Fibroblast of pulmonary artery (primary cell): ENCODE measurements at regions not wholly inside any gene's neighbourhood (a gene's known extent, or its start where the extent isn't known, plus 50 kb on each side); places are given as distances from the start of the nearest gene placed in this dataset.

Source experiments
- DNase-seq: peaks from one replicate; pipeline ENCODE4 v3.0.0-alpha.2; 2010; ENCODE audit warnings: low read depth
- H3K4me3 ChIP-seq: replicated peaks from 2 replicates; pipeline ENCODE4 v1.5.1; 2011; ENCODE audit warnings: low read depth, mild to moderate bottlenecking, control low read depth, low read length, moderate library complexity
- CTCF ChIP-seq: IDR thresholded peaks from 2 replicates; pipeline ENCODE4 v1.5.1; 2011; ENCODE audit warnings: mild to moderate bottlenecking, control low read depth, low read length, inconsistent platforms; ENCODE audit errors: missing control alignments

DNA sequence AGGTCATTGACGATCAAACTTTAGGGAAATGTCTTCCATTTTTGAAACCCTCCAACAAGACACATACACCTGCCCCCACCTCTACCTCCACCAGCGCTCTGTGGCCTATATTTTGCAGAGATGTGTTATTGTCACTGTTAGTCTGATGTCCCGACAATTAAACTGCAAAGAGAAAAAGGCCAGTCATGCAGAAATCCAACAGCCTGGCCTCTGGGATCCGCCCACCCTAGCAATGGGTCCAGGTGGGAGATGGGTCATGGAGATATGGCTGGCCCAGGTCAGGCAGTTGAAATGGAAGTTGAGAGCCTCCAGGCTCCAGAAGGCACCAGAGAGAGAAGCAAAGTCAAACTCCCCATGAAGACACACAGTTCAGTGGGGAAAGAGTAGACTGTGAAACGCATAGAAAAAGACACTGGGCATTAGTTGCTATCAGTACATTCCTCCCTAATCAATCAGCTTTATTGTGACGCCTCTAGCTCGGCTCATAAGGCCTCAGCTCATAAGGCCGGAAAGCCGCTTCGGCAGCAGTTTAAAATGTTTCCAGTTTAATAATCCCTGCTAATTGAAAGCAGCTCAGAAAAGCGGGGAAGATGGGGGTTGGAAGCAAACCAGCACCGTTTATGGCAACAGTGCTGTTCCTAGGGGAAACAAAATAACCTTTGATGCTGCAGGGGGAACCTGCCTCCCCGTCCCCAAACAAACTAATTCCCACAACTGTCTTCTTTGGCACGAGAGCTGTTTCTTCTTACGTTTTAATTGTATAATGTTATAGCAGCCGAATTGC, 239.7 kb upstream of the ZNF507 start:
- no peak for DNase-seq
- no peak for TF ChIP-seq CTCF
- no peak overlapping the region for H3K4me3 ChIP-seq

DNA sequence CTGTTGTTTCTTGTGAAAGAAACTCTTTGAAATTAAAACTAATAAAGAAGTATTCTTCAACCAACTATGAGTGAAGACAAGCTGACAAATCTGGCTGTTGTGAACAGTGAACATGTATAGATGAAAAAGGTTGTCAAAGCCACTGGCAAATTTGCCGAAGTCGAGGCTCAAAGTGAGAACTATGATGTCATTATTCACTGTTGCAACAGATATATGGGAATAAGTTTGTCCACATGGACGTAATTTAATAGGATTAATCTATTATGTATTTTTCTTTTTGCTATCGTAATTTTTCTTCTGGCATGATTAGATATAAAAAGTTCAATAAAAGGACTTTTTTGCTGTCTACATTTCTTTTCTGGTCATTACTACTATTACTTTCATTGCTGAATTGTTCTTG, 223.2 kb upstream of the ZNF507 start:
- H3K4me3 ChIP-seq: no peak overlapping the region
- DNase-seq: no peak
- TF ChIP-seq CTCF: no peak

DNA sequence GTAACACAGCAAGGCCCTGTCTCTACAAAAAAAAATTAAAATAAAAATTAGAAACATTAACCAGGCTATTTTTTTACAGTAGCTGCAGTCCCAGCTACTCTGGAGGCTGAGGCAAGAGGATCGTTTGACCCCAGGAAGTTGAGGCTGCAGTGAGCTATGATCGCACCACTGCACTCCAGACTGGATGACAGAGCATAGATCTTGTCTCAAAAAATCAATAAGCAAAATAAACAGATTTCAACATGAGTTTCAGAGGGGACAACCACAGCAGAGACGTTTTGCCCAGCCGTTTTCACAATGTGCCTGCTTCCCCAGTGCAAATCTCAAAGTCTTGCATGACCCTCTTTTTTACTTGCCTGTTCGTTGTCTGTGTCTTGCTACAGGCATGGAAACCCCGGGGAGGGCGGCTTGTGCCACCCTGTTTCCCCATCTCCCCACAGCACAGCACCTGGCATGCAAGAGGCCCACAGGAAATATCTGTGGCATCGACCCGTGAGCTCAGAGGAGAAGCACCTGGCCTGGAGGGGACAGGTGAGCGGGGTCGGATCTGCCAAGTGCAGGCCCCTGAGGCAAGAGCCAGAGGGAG, 222.0 kb upstream of the ZNF507 start:
- TF ChIP-seq CTCF: no peak
- DNase-seq: no peak
- no peak overlapping the region for H3K4me3 ChIP-seq

DNA sequence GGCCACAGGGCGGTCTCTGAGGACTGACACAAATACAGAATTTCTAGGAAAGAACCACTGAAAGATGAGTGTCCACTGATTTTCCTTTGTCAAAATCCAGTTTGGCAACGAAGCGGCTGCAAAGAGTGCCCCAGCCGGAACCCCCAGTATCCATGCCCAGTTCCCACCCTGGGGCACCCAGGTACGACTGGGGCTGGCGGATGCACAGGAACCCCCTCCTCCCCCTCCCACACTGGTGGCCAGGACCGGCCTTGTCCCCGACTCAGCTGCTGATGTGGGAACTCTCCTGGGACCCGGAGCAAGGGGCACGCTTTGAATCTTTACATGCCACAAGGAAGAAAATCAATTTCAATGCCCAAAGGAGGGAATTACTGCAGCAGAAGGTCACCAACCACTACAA, 220.8 kb upstream of the ZNF507 start:
- H3K4me3 ChIP-seq: no peak overlapping the region
- DNase-seq: no peak
- no peak for TF ChIP-seq CTCF

- no peak for DNase-seq
- no peak for TF ChIP-seq CTCF
- no peak overlapping the region for H3K4me3 ChIP-seq
These were observed 216.3 kb upstream of the ZNF507 start for GRCh38 chr19:32129141-32129540.

DNA sequence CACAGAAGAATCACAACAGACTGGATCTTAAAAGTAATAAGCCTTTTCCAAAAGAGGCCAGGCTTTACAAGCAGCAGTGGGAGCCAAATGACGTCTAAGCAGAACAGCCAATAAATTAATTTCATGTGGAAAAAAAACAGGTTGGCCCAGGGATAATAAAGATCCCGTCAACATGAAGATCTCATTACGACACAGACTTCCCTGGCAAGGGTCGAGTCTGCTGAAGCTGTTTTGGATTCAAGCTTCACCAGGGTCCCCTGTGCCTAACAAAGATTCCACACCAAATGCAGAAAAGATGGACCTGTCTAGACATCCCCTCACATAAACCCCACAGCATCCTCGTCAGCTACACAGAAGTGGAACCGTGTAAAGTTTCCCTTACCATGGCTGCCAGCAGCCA, 215.1 kb upstream of the ZNF507 start:
- H3K4me3 ChIP-seq: no peak overlapping the region
- DNase-seq: no peak
- no peak for TF ChIP-seq CTCF

DNA sequence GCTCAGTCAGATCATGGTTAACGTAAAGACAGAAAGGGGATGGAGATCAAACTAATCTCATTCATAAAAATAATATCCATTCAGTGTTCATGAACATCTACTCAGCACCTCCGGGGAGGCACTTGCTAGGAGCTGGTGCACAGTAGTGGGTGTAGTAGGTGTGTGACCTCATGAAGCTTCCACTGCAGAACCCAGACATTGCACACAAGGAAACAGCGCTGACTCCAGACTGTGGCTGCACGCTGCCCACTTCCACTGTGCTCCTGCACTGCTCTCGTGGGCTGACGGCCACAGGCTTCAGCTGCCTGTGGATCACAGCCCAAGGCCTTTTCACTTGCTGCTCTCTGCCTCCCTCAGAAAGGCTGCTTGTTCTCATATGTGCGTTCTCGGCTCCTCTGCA, 214.4 kb upstream of the ZNF507 start:
- no peak for TF ChIP-seq CTCF
- DNase-seq: no peak
- H3K4me3 ChIP-seq: no peak overlapping the region
